ENCODE measurements at regions not wholly inside any gene's neighbourhood (a gene's known extent, or its start where the extent isn't known, plus 50 kb on each side); places are given as distances from the start of the nearest gene placed in this dataset. TPM values are rescaled to one million over a fixed set of nuclear protein-coding genes. Genes with fewer than 3 reads are reported as not detected.

GRCh38 chrX:2550328-2551020, 49.7 kb upstream of the DHRSX start:
- DNase-seq (ENCODE audit: low read depth, low spot score) = no peak
- Histone ChIP-seq H3K4me2 (ENCODE audit: control insufficient read depth, insufficient read depth) (no peak overlapping the region), H3K79me2 (ENCODE audit: control insufficient read depth, insufficient read depth, low read length) (no peaks in the 10 kb centered on the region), H3K27me3 (replicated peaks in 1 of 2; ENCODE audit: control insufficient read depth in 2 of 2, insufficient read depth in 2 of 2, low read length in 1 of 2) (no peaks in the 10 kb centered on the region), H3K4me1 (ENCODE audit: control insufficient read depth, insufficient read depth, low read length) (no peaks in the 10 kb centered on the region), H3K4me3 (no peak overlapping the region), H3K9ac (ENCODE audit: control insufficient read depth, insufficient read depth, low read length) (no peak overlapping the region), H3K9me3 (replicated peaks; ENCODE audit: control insufficient read depth, insufficient read depth, low read length) (peaks cover 3% of the 10 kb centered on the region; the same call in 2 of the 3 replicates), H3K36me3 (ENCODE audit: control insufficient read depth in 2 of 2, insufficient read depth in 2 of 2, low read length in 1 of 2) (no peaks in the 10 kb centered on the region), H2AFZ (ENCODE audit: control insufficient read depth, low read depth, low read length) (no peak overlapping the region), H3K27ac (ENCODE audit: control insufficient read depth, insufficient read depth) (no peak overlapping the region), H4K20me1 (ENCODE audit: control insufficient read depth, insufficient read depth) (no peaks in the 10 kb centered on the region)
- FAIRE-seq = no peak
- CTCF ChIA-PET = no interaction called here
- ATAC-seq = no peak
- SMC1A ChIA-PET (ENCODE audit: uncharacterized antibody, unreplicated experiment) = no interaction called here
- intact Hi-C loops (cut with micrococcal nuclease; ENCODE audit: unreplicated experiment) = no loop called here
- no TSS peak for BruUV-seq (replicated peaks)
- TF ChIP-seq RUNX3 (IDR thresholded peaks at IDR 0.05; ENCODE audit: low read length) = no peak
- TF ChIP-seq NFYA (IDR thresholded peaks at IDR 0.05; ENCODE audit: borderline replicate concordance, low read depth, low read length) = no peak
- no peak for TF ChIP-seq CHD4 (IDR thresholded peaks at IDR 0.05)
- no peak for TF ChIP-seq SMARCA5 (IDR thresholded peaks at IDR 0.05)
- TF ChIP-seq SPI1 (IDR thresholded peaks at IDR 0.05; ENCODE audit: borderline replicate concordance, insufficient read depth, low read depth, low read length) = no peak
- TF ChIP-seq POLR2AphosphoS5 (IDR thresholded peaks at IDR 0.05; ENCODE audit: low read length) = no peak
- TF ChIP-seq ZNF207 (IDR thresholded peaks at IDR 0.05; ENCODE audit: borderline replicate concordance) = no peak
- in situ Hi-C loops (cut with MboI) = no loop called here
- WGBS (ENCODE audit: insufficient coverage, insufficient replicate concordance, low lambda C conversion rate, missing lambda C conversion rate) = 81% methylated on average over 9 of the region's 9 CpGs
- POLR2A ChIA-PET = no interaction called here
- RAD21 ChIA-PET (ENCODE audit: unreplicated experiment) = no interaction called here

Small RNA genes in the stretch of these regions (microRNA-seq; reads per million reads assigned to microRNA genes)
- not detected for gene MIR6089

Small RNA genes in the stretch of these regions (small RNA-seq; reads per million reads assigned to genes)
- gene MIR6089 = not detected

Measured in GM12878 (cell line).